AG04449 (cell line): ENCODE measurements at regions not wholly inside any gene's neighbourhood (a gene's known extent, or its start where the extent isn't known, plus 50 kb on each side); places are given as distances from the start of the nearest gene placed in this dataset.

Source experiments
- CTCF ChIA-PET: fragments of 350-600 bp; formaldehyde crosslinking; extraction: SDS; loops from one replicate; lab custom pipeline; 2021; ENCODE audit warnings: antibody characterized with exemption; lab: Yijun Ruan, JAX
- POLR2A ChIA-PET: fragments of 400-600, 350-600 bp; formaldehyde crosslinking; extraction: SDS; loops from one replicate; lab custom pipeline; 2020; ENCODE audit warnings: antibody characterized with exemption, inconsistent platforms; lab: Yijun Ruan, JAX
- DNase-seq: peaks from one replicate; pipeline ENCODE4 v3.0.0-alpha.2; 2010; ENCODE audit warnings: low read depth, low spot score
- H3K4me3 ChIP-seq: 2 replicates; pipeline ENCODE4 v1.5.1; 2011; ENCODE audit warnings: low read depth, mild to moderate bottlenecking, control low read depth, low read length
- TF ChIP-seq, protein P1 (sequence below): IDR thresholded peaks from one replicate; pipeline ENCODE4 v1.5.1; 2011; ENCODE audit warnings: mild to moderate bottlenecking, moderate library complexity, low read length, control low read depth, inconsistent platforms; ENCODE audit not compliant: insufficient read depth; ENCODE audit errors: missing control alignments

DNA sequence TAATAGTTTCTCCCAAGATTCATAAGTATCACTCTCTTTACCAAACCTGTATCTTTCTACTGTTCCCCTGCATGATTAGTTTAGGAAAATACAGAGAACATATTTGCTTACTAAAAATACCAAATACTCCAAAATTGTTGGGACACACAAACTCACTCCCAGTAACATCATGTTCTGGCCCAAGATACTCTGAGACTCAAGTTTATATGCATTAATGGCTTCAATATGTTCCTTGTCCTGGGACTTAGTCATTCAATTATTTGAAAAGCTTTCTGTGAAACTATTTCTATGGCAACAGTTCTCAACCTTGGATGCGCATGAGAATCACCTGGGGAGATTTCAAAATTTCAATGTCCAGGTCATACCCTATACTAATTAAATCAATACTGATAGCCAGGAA is 138.9 kb upstream of the PTCHD1 start:
- ChIA-PET POLR2A (no interaction called here), CTCF (no interaction called here)
- no peak for DNase-seq
- TF ChIP-seq, protein P1, sequence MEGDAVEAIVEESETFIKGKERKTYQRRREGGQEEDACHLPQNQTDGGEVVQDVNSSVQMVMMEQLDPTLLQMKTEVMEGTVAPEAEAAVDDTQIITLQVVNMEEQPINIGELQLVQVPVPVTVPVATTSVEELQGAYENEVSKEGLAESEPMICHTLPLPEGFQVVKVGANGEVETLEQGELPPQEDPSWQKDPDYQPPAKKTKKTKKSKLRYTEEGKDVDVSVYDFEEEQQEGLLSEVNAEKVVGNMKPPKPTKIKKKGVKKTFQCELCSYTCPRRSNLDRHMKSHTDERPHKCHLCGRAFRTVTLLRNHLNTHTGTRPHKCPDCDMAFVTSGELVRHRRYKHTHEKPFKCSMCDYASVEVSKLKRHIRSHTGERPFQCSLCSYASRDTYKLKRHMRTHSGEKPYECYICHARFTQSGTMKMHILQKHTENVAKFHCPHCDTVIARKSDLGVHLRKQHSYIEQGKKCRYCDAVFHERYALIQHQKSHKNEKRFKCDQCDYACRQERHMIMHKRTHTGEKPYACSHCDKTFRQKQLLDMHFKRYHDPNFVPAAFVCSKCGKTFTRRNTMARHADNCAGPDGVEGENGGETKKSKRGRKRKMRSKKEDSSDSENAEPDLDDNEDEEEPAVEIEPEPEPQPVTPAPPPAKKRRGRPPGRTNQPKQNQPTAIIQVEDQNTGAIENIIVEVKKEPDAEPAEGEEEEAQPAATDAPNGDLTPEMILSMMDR = no peak
- no peak overlapping the region for H3K4me3 ChIP-seq

DNA sequence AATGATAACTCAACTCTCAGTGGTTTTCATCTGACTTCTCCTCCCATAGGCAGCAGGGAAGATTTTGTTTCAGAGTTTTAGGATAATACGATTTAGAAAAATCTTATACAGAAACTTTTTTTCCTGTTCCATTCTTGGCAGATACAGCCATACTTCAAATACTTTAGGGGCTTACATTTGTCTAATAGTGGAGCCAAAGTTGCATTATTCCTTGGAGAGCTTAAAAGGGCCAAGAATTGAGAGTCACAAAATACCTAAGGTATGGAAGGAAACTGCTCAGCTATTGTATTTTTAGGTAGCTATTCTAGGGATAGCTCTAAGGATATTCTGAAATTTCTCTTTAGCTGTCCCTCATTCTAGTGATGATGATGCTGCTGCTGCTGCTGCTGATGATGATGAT is 132.9 kb upstream of the PTCHD1 start:
- ChIA-PET CTCF (no interaction called here), POLR2A (no interaction called here)
- TF ChIP-seq, protein P1 = no peak
- DNase-seq = no peak
- no peak overlapping the region for H3K4me3 ChIP-seq

DNA sequence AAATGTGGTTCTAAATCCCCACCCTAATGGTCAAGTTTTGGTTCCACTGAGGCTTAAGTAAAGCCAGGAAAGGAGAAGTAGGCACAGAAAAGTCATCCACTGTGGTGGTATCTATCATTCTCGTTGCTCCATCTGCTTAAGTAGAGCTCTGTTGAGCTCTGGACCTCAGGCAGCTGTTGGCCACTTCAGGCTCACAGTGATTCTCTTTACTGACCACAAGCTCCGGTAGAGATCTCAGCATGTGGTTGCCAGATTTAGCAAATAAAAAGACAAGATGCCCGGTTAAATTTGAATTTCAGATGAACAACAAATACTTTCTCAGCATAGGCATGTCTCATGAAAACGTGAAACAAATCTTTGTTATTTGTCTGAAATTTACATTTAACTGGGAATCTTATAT is 132.3 kb upstream of the PTCHD1 start:
- TF ChIP-seq, protein P1 = no peak
- ChIA-PET POLR2A (no interaction called here), CTCF (no interaction called here)
- no peak for DNase-seq
- no peak overlapping the region for H3K4me3 ChIP-seq

DNA sequence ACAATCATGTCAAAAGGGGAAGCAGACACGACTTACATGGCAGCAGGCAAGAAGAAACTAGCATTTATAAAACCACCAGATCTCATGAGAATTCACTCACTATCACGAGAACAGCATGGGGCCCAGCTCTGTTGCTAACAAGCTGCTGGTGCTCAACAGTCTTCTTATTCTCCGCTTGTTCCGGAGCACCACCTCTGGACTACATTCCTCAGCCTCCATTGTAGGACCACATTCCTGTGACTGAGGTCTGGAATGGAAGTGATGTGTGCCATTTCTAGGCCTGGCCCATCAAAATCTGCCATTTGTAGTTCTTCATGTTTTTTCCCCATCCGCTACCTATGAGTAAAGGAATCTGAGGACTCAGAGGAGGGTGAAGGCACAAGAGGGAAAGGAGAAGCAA is 111.5 kb upstream of the PTCHD1 start:
- POLR2A ChIA-PET = no interaction called here
- DNase-seq = no peak
- CTCF ChIA-PET = no interaction called here
- TF ChIP-seq, protein P1 = no peak
- no peak overlapping the region for H3K4me3 ChIP-seq

DNA sequence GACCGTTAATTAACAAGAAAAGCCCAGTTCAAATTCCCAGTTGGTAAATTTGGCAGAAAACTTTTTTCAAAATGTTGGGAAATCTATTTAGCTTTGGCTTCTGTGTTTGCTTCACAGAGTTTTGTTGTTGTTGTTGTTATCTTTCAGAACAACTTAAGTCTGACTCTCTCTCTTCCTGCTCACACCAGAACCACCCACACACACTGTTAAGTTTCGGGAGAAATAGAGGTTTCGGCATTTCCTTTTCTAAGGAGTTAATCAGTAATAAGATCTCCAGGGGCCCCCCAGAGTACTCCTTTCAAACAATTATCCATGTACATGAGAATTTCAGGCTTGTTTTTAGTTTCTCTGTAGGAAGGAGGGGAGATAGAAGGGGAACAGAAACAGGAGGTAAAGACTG is 106.2 kb upstream of the PTCHD1 start:
- no peak for DNase-seq
- ChIA-PET POLR2A (no interaction called here), CTCF (no interaction called here)
- TF ChIP-seq, protein P1 = no peak
- H3K4me3 ChIP-seq = no peak overlapping the region

DNA sequence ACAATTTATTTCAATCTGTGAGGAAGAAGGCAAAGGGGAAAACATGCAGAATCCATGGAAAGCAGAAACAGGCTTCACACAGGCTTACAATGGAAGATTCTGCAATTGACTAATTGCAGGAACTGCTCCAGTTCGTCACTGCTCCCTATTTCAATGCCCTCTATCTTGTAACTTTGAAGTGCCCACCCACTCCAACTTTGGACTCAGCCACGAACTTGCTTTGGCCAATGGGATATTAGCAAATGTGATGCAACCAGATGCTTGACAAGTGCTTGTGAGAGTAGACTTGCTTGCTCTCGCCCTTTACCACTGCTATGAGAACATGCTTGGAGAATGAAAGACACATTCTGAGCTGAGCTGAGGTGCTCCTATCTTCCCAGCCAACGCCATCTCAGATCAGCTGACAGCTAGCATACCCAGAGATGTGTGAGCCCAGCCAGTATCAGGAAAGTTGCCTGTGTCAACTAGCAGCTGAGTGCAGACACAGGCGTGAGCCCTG is 105.7 kb upstream of the PTCHD1 start:
- POLR2A ChIA-PET = no interaction called here
- no peak for DNase-seq
- CTCF ChIA-PET = no interaction called here
- no peak overlapping the region for H3K4me3 ChIP-seq
- TF ChIP-seq, protein P1 = no peak
